GM12864 (cell line): ENCODE measurements at regions not wholly inside any gene's neighbourhood (a gene's known extent, or its start where the extent isn't known, plus 50 kb on each side); places are given as distances from the start of the nearest gene placed in this dataset.
A peak's percentile ranks its signal among the peaks of the same experiment; 100 is the strongest.

ENCODE experiments used
- DNase-seq: peaks from one replicate; pipeline ENCODE4 v3.0.0-alpha.2; 2011; ENCODE audit warnings: low read depth
- H3K4me3 ChIP-seq: 2 replicates; pipeline ENCODE4 v1.5.1; 2011; ENCODE audit warnings: mild to moderate bottlenecking, low read depth, low read length, control low read depth
- CTCF ChIP-seq: IDR thresholded peaks from 2 replicates; pipeline ENCODE4 v1.5.1; 2011; ENCODE audit warnings: low read depth, mild to moderate bottlenecking, moderate library complexity, low read length, control low read depth, inconsistent platforms; ENCODE audit errors: missing control alignments

GRCh38 chr5:68875351-68875750 lies 218.5 kb upstream of the SLC30A5 start:
- no peak for DNase-seq
- H3K4me3 ChIP-seq: no peak overlapping the region
- TF ChIP-seq CTCF: no peak

GRCh38 chr5:68883436-68883835 lies 210.4 kb upstream of the SLC30A5 start:
- no peak overlapping the region for H3K4me3 ChIP-seq
- no peak for DNase-seq
- TF ChIP-seq CTCF: no peak

DNA sequence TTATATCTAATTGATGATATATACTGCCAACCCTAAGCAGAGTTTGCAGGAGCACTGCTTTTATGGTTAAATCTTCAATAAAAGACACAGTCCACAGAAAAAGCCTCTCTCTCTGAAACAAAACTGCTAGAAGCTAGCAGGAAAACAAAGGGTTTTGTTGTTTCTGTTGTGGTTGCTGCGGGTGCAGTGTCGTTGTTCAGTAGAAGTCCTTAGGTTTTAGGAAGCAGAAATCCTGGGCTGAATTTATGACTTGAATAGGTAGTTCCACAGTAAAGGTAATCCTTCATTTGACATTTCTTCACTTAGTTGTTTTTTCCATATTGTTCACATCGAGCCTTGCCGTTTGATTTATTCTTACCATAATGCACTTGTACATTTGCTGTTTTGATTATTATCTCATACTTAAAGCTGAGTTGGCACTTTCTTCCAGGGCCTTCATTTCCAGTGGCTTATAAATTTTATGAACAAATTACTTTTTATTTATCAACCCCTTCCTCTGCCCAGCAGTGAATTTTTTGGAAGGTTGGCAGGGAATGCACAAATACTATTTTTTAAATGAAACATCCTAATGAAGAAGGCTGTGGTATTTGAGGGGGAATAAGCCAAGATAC lies 209.6 kb upstream of the SLC30A5 start:
- no peak overlapping the region for H3K4me3 ChIP-seq
- TF ChIP-seq CTCF: no peak
- DNase-seq: no peak

DNA sequence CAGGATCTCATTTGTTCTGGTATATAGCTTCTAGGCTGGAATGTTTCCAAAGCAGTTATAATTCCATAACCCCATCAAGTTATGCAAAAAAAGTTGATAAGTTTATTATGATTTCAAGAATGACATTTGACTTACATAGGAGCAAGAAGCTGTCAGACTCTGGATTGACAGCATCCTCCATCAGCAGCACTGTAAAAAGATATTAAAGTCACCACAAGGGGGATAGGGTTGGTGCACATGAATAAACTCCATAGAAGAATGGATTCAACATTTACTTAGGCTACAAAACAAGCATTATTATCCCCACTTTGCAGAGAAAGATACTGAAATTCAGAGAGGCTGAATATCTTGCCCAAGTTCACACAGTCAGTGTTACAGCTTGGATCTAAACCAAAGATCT lies 208.9 kb upstream of the SLC30A5 start:
- TF ChIP-seq CTCF: peak; percentile 40
- DNase-seq: no peak
- H3K4me3 ChIP-seq: no peak overlapping the region

DNA sequence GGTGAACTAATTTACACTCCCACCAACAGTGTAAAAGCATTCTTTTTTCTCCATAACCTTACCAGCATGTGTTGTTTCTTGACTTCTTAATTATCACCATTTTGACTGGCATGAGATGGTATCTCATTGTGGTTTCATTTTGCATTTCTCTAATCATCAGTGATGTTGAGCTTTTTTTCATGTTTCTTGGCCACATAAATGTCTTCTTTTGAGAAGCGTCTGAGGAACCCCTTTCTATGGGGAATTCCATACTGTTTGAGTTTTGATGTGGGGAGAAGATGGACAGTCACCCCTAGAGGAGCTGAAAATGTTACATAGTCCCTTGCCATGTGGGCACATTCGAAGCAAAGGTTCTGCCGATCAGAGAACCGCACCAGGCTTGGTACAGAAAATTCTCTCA lies 207.0 kb upstream of the SLC30A5 start:
- no peak for DNase-seq
- TF ChIP-seq CTCF: no peak

GRCh38 chr5:68891718-68892117 lies 202.1 kb upstream of the SLC30A5 start:
- TF ChIP-seq CTCF: no peak

More for the DNA sequence above, 207.0 kb upstream of the SLC30A5 start:
- H3K4me3 ChIP-seq: no peak overlapping the region

DNA sequence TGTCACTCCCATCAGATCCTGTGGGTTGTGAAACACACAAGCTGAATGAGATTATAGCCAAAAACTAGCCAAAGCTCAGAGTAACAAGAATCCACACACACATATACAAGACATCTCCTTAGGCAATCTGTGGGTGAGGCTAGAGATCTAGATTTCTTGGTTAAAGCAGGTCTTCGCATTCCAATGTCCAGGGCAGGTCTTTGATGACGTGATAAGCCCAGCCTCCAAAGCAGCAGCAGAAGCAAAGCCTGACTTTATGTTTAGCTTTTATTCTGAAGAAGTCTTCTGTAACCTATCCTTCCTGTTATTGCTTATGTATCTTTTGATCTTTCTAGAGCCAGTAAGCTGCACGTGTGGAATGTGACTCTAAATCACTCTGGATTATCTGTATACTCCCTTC lies 199.1 kb upstream of the SLC30A5 start:
- DNase-seq: no peak
- no peak overlapping the region for H3K4me3 ChIP-seq
- TF ChIP-seq CTCF: no peak

More at GRCh38 chr5:68891718-68892117, 202.1 kb upstream of the SLC30A5 start:
- no peak overlapping the region for H3K4me3 ChIP-seq
- peak; percentile 15 for DNase-seq
